HCT116 (cell line): ENCODE measurements at regions not wholly inside any gene's neighbourhood (a gene's known extent, or its start where the extent isn't known, plus 50 kb on each side); places are given as distances from the start of the nearest gene placed in this dataset.
"Not testable (repeated sequence)": the region's sequence is repeated elsewhere in the genome, so short reads cannot be mapped to it uniquely, and the experiment has no call there.

Source experiments
- ATAC-seq: fragments of 200-7000 bp; cut with Tn5 transposase; 2 replicates; pipeline ENCODE4 v1.9.1; 2020; ENCODE audit warnings: mild to moderate bottlenecking, moderate library complexity
- BruUV-seq: library from RNA; stranded (reverse); fragments of 400-500 nt; replicated peaks from 2 replicates; lab custom pipeline; 2021; lab: Mats Ljungman, UMichigan
- CTCF ChIA-PET: fragments of 300-600 bp; sonication (Branson Sonifier 250); formaldehyde crosslinking; loops from one replicate; lab custom pipeline; 2021; ENCODE audit warnings: antibody characterized with exemption; lab: Charles Lee
- POLR2A ChIA-PET: fragments of 300-600, 350-600 bp; sonication (Branson Sonifier 250); formaldehyde crosslinking; loops from one replicate; lab custom pipeline; 2021; ENCODE audit warnings: antibody characterized with exemption; lab: Charles Lee
- RAD21 ChIA-PET, 2 experiments: fragments of 300-600 bp; sonication (Branson Sonifier 250); formaldehyde crosslinking; loops; one replicate each; lab custom pipeline; 2023; ENCODE audit warnings: low total read pairs in 2 of 2; ENCODE audit not compliant: uncharacterized antibody in 2 of 2, unreplicated experiment in 2 of 2, low non-redundant PET in 1 of 2; lab: Charles Lee
- DNase-seq: peaks from one replicate; pipeline ENCODE4 v3.0.0-alpha.2; 2010; ENCODE audit warnings: low read depth, low spot score
- H2AFZ ChIP-seq: fragments of 200-600 bp; shearing (Covaris generic), sonication (generic); 2 replicates; pipeline ENCODE4 v1.6.1; 2017; ENCODE audit warnings: low read depth, mixed run types, mixed read lengths, antibody characterized with exemption, low read length; ENCODE audit not compliant: poor library complexity, severe bottlenecking
- H3K27ac ChIP-seq: 2 replicates; pipeline ENCODE4 v1.5.1; 2012; ENCODE audit warnings: low read depth, low read length
- H3K27me3 ChIP-seq: fragments of 200-600 bp; sonication (generic); 2 replicates; pipeline ENCODE4 v1.6.1; 2016; ENCODE audit warnings: mixed run types, low read length, mixed read lengths; ENCODE audit not compliant: insufficient read depth
- H3K36me3 ChIP-seq, 2 experiments: fragments of 200-500 bp in 1 of 2; fragments of 200-600 bp in 1 of 2; sonication (Bioruptor generic) in 1 of 2; sonication (generic) in 1 of 2; 2 replicates each; pipeline versions ENCODE4 v1.5.1 to v1.6.1; 2014 to 2016; ENCODE audit warnings: low read length in 2 of 2, inconsistent platforms in 1 of 2, mixed read lengths in 1 of 2, mixed run types in 1 of 2; ENCODE audit not compliant: insufficient read depth in 2 of 2, control insufficient read depth in 1 of 2
- H3K4me1 ChIP-seq, 2 experiments: fragments of 200-600 bp in 1 of 2; sonication (generic) in 1 of 2; 2 replicates each; pipeline versions ENCODE4 v1.5.1 to v1.6.1; 2012 to 2017; ENCODE audit warnings: low read length in 2 of 2, inconsistent platforms in 1 of 2, mild to moderate bottlenecking in 1 of 2, mixed read lengths in 1 of 2, mixed run types in 1 of 2, moderate library complexity in 1 of 2; ENCODE audit not compliant: insufficient read depth in 2 of 2, control insufficient read depth in 1 of 2
- H3K4me2 ChIP-seq: fragments of 200-600 bp; sonication (generic); 2 replicates; pipeline ENCODE4 v1.6.1; 2017; ENCODE audit warnings: mixed run types, low read length, mixed read lengths
- H3K4me3 ChIP-seq, 2 experiments: fragments of 200-600 bp in 1 of 2; sonication (generic) in 1 of 2; replicated peaks in 1 of 2; 2 replicates each; pipeline ENCODE4 v1.5.1; 2011 to 2016; ENCODE audit warnings: low read length in 2 of 2, control low read depth in 1 of 2, low read depth in 1 of 2, mild to moderate bottlenecking in 1 of 2, mixed read lengths in 1 of 2, mixed run types in 1 of 2
- H3K79me2 ChIP-seq: fragments of 200-600 bp; sonication (generic); 2 replicates; pipeline ENCODE4 v1.6.1; 2017; ENCODE audit warnings: mild to moderate bottlenecking, mixed run types, low read length, moderate library complexity, mixed read lengths; ENCODE audit not compliant: insufficient read depth
- H3K9ac ChIP-seq: fragments of 200-600 bp; sonication (generic); 2 replicates; pipeline ENCODE4 v1.6.1; 2016; ENCODE audit warnings: low read length, mixed read lengths
- H3K9me2 ChIP-seq: fragments of 200-600 bp; sonication (generic), shearing (Covaris generic); 2 replicates; pipeline ENCODE4 v1.6.1; 2017; ENCODE audit warnings: mixed run types, mild to moderate bottlenecking, moderate library complexity; ENCODE audit not compliant: insufficient read depth
- H3K9me3 ChIP-seq, 2 experiments: fragments of 200-500 bp in 1 of 2; fragments of 200-600 bp in 1 of 2; sonication (Bioruptor generic) in 1 of 2; sonication (generic) in 1 of 2; 2 replicates each; pipeline ENCODE4 v1.6.1; 2014 to 2017; ENCODE audit warnings: low read length in 2 of 2, mixed read lengths in 2 of 2, inconsistent platforms in 1 of 2, low read depth in 1 of 2, mild to moderate bottlenecking in 1 of 2, mixed run types in 1 of 2, moderate library complexity in 1 of 2; ENCODE audit not compliant: control insufficient read depth in 1 of 2, insufficient read depth in 1 of 2
- H4K20me1 ChIP-seq: fragments of 200-600 bp; sonication (generic), shearing (Covaris generic); 2 replicates; pipeline ENCODE4 v1.6.1; 2017; ENCODE audit warnings: mixed run types, mild to moderate bottlenecking, moderate library complexity; ENCODE audit not compliant: insufficient read depth
- intact Hi-C: fragments of 100-400 bp; cut with micrococcal nuclease; formaldehyde crosslinking; loops from 2 replicates; pipeline ENCODE4 v1.10.0; 2022

DNA sequence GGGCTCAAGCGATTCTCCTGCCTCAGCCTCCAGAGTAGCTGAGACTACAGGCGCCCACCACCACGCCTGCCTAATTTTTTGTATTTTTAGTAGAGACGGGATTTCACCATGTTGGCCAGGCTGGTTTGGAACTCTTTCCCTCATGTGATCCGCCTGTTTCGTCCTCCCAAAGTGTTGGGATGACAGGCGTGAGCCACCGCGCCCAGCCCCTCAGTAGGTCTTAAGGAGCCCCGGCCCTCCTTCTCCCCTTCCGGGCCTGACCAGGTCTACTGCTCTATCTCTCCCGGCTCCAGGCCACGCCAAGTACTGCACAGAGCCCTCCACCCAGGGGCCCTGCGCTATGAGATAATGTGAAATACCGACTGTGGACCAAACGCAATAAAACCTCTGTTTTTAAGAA, 785.5 kb downstream of the FOXD4L5 start:
- H3K9me2 ChIP-seq, H3K4me3 ChIP-seq, H4K20me1 ChIP-seq, ATAC-seq, DNase-seq, BruUV-seq, POLR2A ChIA-PET, H3K27me3 ChIP-seq, H3K9ac ChIP-seq, intact Hi-C loops, H3K79me2 ChIP-seq, H3K4me2 ChIP-seq, H3K36me3 ChIP-seq, H3K9me3 ChIP-seq, RAD21 ChIA-PET, H2AFZ ChIP-seq, CTCF ChIA-PET, H3K27ac ChIP-seq, H3K4me1 ChIP-seq: not testable (repeated sequence)

DNA sequence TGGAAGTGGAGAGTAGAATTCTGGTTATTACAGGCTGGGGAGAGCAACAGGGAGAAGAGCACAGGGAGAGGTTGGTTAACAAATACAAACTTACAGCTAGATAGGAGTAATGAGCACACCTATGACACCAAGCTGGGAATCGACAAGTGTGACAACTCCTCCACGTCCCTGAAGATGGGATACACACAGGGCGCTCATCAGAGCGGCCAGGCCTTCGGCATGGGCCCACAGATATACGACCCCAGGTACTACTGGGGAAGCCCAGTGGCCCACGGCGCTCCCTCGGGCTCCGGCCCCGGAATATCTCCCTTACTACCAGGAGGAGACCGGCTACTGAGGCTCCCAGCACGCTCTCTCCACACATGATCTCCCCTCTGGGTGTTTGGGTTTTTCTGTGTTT, 786.6 kb downstream of the FOXD4L5 start:
- POLR2A ChIA-PET, H3K79me2 ChIP-seq, ATAC-seq: not testable (repeated sequence)

DNA sequence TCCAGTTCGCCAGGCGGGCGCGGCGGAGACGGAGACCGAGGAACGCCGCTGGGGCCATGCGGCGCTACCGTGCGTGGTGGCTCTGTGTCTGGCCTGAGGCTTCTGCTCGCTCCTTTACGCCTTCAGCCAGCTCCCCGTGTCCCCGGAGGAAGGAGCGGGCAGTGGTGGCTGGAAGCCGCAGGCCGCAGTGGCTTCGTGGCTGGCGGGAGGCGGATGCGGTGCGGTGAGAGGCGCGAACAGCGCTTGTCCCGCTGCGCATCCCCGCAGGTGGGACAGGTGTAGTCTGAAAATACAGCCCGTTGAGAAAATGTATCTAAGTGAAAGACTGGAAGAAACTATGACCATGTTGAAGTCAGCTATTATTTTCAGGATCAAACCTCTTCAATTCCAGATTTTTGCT, 796.5 kb downstream of the FOXD4L5 start:
- BruUV-seq, intact Hi-C loops: not testable (repeated sequence)

More for the DNA sequence above, 786.6 kb downstream of the FOXD4L5 start:
- H3K36me3 ChIP-seq, CTCF ChIA-PET, H2AFZ ChIP-seq, H3K27me3 ChIP-seq, RAD21 ChIA-PET, H4K20me1 ChIP-seq, H3K4me2 ChIP-seq, H3K27ac ChIP-seq, H3K4me3 ChIP-seq, H3K9me3 ChIP-seq, DNase-seq, H3K4me1 ChIP-seq, BruUV-seq, H3K9ac ChIP-seq, intact Hi-C loops, H3K9me2 ChIP-seq: not testable (repeated sequence)

DNA sequence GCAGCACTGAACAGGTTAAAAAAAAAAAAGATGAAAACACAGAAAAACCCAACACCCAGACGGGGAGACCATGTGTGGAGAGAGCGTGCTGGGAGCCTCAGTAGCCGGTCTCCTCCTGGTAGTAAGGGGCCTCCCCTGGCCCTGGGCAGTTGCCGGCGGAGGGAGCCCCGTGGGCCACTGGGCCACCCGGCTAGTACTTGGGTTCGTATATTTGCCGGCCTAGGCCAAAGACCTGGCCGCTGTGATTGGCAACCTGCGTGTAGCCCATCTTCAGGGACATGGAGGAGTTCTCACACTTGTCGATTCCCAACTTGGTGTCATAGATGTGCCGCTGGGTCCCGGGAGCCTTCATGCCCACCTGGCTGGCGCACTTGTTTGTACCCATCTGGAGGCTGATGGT, 798.9 kb downstream of the FOXD4L5 start:
- intact Hi-C loops, ATAC-seq, BruUV-seq, H3K27ac ChIP-seq, H2AFZ ChIP-seq, H3K79me2 ChIP-seq, H3K9me3 ChIP-seq, DNase-seq, H3K4me1 ChIP-seq, H3K9me2 ChIP-seq, H4K20me1 ChIP-seq, H3K27me3 ChIP-seq, CTCF ChIA-PET, H3K4me3 ChIP-seq, POLR2A ChIA-PET, H3K9ac ChIP-seq, H3K36me3 ChIP-seq, H3K4me2 ChIP-seq, RAD21 ChIA-PET: not testable (repeated sequence)

More for the DNA sequence above, 796.5 kb downstream of the FOXD4L5 start:
- H3K4me3 ChIP-seq, ATAC-seq, H2AFZ ChIP-seq, H3K9ac ChIP-seq, H3K36me3 ChIP-seq, H3K9me3 ChIP-seq, POLR2A ChIA-PET, CTCF ChIA-PET, H3K79me2 ChIP-seq, H3K9me2 ChIP-seq, H3K27ac ChIP-seq, H3K27me3 ChIP-seq, H4K20me1 ChIP-seq, H3K4me1 ChIP-seq, RAD21 ChIA-PET, H3K4me2 ChIP-seq, DNase-seq: not testable (repeated sequence)

DNA sequence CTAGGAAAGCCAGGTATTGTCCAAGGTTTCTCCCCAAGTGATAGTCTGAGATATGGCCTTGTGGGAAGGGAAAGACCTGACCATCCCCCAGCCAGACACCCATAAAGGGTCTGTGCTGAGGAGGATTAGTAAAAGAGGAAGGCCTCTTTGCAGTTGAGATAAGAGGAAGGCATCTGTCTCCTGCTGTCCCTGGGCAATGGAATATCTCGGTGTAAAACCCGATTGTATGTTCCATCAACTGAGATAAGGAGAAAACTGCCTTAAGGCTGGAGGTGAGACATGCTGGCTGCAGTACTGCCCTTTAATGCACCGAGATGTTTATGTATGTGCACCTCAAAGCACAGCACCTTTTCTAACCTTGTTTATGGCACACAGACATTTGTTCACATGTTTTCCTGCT, 805.9 kb downstream of the FOXD4L5 start:
- intact Hi-C loops, H2AFZ ChIP-seq, CTCF ChIA-PET, H3K79me2 ChIP-seq, H4K20me1 ChIP-seq, DNase-seq, H3K9me2 ChIP-seq, H3K36me3 ChIP-seq, H3K4me2 ChIP-seq, H3K9me3 ChIP-seq, H3K4me1 ChIP-seq, H3K9ac ChIP-seq, H3K4me3 ChIP-seq, ATAC-seq, BruUV-seq, RAD21 ChIA-PET, H3K27me3 ChIP-seq, H3K27ac ChIP-seq, POLR2A ChIA-PET: not testable (repeated sequence)
